GM21526 (cell line): ENCODE measurements at regions not wholly inside any gene's neighbourhood (a gene's known extent, or its start where the extent isn't known, plus 50 kb on each side); places are given as distances from the start of the nearest gene placed in this dataset.

Experiments used
- ATAC-seq: cut with Tn5 transposase; IDR thresholded peaks from one replicate; pipeline ENCODE4 v1.9.1; 2021; ENCODE audit warnings: moderate library complexity; ENCODE audit not compliant: unreplicated experiment, low FRiP score

DNA sequence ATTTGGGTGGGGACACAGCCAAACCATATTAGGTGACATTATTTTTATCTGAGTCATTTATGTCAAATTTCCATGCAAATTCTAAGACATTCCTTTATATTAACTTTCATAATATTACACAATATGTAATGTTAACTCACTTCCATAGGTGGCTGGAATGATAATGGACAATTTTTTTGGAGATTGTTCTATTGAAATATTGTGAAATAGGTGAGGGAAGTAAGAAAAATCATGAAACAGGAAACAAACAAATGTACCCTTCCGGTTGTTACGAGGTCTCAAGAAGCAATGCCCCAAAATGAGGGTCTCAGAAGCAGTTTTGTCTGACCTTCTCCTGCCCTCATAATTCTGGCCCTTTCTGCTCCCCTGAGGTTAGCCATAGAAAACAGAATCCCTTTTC, 306.5 kb downstream of the HDGFL1 start:
- ATAC-seq, result no peak

DNA sequence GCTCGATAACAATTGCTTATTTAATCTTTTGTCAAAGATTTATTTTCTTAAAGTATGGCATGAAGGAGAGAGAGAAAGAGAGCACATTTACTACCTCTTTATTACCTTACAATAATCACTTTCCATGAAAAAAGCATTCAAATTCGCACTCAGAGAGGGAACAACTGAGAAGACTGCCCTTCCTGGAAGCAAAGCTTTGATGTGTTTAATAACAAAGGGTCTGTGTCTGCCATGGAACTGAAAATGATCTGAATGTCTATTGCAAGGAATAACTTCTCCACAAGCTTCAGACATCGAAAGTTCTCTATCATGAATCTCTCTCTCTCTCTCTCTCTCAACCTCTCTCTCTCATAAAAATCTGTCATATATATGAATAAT, 308.9 kb downstream of the HDGFL1 start:
- no peak for ATAC-seq

DNA sequence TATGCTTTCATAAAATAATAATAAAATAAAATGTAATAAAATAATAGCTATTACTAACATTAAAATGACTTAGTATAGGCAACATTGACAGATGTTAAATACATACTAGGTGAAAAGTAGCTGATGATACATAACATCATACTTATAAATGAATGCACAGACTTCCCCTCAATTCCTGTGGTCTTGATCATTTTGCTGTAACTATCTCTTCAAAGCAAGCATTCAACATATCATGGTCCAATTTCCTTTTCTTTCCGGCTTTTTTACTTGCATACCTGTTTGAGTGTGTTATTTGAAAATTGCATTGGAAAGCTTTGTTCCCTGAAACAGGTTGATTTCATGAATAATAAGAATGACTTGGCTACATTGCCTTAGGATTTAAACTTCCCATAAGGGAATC, 309.3 kb downstream of the HDGFL1 start:
- ATAC-seq, result no peak

DNA sequence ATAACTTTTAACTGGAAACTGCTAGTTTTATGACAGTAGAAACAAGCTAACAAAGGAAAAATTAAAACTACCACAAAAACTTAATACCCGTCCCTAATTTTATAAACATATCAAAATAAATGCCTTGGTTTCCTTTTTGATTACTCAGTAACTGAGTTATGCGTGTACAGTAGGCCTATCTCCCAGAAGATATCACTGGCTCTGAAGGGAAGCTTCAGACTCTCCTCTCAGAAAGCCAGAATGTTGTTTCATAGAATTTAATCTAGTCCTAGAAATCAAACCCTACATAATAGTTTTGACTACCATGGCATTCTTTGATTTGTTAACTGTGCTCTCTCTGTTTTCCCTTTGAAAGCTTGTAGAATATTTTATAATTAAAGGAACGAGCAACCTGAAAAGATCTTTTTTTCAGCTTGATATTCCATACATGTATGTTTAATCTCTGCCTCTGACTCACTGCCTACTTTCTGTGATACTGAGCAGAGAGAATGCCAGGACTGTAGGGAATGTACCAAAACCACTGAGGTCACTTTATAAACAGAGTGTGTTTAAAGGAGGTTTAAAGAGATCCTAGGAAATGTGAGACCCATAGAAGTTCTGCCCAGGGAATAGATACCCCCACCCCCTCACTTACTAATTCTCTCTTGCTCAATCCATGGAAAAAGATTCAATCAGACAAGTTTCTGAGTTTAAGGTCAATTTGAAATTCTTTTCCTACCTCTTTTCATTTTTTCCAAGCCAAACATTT, 311.5 kb downstream of the HDGFL1 start:
- no peak for ATAC-seq

DNA sequence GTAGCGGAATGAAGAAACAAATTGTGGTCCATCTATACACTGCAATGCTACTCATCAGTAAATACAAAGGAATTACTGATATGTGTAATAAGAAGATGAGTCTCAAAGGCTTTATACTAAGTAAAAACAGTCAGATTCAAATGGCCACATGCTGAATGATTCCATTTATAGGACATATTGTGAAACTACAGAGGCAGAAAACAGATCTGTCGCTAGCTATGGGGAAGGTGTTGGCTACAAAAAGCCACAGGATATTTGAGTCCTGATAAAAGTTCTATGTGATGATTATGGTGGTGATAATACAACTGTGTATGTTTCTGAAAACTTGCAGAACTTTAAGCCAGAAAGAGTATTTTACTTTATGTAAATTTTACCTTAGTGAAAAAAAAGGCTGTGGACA, 313.2 kb downstream of the HDGFL1 start:
- no peak for ATAC-seq

DNA sequence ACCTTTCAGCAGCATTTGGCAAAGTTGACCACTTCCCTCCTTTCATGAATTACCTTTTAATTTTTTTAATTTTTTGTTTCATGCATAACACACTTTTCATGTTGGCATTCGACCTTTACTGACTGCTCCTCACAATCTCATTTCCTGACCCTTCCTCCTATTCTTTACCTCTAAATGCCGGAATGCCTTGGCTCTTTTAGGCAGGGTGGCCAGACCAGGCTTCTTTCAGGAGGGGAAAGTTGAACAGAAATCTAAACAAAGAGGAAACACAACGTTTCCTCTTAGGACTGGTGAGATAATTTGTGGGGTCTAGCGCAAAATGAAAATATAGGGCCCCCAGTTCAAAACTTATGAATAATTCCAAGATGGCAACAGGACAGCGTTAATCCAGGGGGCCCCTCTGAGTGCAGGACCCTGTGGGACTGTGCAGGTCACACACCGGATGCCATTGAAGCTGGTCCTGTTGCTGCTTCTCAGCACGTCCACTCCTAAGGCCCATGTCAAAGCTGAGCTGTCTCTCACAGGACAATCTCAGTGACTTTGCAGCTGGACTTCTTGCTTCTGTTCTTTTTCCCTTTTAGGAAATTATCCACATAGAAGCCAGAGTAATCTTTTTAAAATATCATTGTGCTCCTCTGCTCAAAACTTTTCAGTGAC, 313.8 kb downstream of the HDGFL1 start:
- no peak for ATAC-seq

DNA sequence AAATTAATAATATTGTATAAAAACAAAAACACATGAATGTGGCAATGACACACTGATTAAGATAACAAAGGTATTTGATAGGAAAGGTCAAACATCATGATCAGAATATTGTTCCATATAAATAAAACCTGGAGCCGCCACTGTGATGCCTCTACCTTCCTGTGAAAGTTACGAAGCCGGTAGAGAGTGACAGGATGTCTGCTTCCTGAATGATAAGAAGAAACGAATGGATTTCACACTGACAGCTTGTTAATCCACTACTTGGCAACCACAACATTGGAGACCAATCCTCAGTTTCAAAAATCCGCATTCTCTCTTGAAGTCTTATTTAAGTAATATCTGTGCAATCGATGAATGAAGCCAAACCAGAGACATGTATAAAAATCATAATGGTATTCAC, 315.1 kb downstream of the HDGFL1 start:
- ATAC-seq, result no peak

DNA sequence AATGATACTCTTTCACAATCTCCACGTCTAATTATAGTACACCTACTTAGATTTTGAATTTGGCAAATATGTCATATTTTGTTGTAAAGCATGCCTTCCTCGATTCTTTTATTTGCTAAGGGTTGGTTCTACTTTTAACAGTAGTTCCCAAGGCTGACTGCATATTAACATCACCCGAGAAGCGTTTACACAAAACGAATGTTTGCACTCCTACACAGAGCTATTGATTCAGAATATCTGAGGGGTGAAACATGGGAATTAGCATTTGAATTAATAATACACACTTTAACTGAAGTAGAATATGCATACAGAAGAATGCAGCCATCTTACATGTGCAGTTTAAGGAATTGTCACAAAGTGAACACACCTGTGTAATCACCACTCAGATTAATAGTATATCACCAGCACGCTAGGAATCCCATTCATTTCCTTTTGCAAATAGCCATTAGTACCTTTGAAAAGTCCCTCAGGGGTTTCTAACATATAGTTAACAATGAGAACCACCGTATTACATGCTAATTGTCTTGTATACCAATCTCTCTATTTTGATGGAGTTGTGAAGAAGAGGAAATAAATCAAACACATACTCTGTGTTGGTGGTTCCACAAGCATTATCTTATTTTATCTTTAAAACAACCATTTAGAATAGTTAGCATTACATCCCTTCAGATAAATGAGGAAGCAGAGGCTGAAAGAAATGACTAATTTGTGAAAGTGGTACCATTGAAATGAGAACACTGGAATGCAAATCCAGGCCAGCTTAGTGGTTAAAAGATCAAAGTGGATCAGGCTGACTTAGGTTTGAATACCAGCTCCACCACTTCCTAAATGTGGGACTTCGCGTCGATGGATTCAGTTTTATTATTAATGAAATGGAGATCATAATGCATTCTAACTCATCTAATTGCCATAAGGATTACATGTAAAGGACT, 317.6 kb downstream of the HDGFL1 start:
- ATAC-seq, result no peak

DNA sequence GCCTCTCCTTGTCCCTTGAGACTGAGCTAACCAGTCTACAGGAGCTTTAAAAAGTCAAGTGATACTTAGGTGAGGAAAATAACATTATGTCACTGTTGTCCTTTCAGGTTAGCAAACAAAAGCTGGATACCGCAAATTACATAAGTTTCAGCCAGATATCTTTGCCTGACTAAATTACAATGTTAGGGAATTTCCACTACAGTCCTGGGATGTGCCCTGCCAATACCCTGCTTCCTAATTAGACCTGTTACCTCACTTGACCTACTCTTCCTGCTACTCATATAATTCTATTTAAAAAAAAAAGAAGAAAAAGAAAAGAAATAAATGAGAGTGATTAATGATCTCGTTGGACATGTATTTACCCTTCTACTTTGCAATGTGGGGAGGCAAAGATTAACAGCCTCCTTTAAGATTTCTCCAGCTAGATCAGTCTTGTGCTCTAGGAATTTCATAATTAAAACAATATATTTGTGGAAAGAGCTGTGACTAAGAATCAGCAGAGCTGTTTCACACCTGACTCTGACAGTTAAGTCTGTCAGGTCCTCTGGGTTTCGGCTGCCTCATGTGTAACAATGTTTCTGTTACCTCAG, 318.9 kb downstream of the HDGFL1 start:
- ATAC-seq, result no peak

DNA sequence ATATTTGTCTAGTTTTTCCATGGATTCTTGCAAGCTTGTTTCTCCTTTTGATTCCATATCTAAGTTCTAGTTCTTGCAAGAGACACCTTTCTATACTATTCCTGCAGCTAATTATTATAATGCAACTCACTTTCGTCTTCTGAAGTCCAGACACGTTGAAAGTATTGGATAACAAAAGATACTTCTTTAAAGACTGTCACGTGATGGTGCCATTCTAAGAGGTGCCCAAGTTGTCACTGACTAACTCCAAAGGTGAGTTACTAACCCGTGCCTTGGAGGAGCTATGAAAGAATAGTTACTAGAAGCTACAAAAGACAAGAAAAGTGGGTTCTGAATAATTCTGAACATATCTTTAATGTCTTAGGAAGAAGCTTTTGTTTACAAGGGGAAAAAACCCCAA, 322.6 kb downstream of the HDGFL1 start:
- ATAC-seq, result no peak

DNA sequence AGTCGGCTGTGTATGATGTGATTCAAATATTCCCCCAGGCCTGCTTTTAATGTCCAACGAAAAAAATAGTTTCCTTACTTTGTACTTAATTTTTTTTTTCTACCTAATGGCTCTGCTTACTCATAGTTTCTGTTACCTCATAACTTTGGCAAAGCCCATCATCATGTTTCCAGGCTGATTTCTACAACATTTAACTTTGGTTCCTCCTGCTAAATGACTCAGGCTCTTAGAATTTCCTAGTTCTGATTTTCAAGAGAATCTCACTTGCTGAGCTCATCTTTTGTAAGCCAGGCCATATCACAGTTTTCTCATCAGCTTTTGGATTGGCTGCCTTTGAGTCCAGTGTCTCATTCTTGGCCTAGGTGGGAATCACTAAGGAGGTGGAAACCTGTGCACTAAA, 323.1 kb downstream of the HDGFL1 start:
- ATAC-seq, result no peak

DNA sequence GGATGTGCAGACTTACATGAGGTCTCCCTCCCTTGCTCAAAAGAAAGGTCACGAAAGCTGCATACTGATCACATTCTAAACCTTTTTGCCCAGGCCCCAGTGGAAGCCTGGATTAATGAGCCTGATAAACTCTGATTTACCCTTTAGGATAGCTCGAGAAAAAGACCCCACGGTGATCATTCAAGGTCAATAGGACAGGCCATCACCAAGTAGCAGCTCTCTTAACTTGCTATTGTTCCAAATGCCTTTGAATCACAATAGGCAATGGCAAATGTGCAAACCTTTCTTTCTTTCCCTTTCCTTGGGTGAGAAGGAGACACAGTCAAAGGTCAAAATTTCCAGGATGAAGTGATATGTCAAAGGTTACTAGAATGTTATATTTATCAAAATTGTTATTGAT, 327.3 kb downstream of the HDGFL1 start:
- no peak for ATAC-seq

DNA sequence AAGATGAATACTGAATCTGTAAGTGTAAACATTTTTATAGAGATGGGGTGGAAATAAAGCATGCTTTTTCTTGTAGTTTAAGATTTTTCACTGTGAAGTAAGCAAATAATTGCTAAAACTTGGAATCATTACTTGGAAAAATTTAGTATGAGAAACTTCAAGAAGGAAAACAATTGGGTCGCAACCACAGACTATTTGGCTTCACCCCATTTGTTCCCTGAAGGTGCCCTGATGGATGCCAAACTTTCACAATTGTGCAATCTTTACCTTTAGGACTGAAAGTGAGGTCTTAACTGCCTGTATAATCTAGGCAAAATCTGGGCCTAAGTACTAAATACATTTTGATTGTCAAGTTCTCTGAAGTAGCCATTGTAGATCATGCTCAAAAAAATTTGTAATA, 330.1 kb downstream of the HDGFL1 start:
- ATAC-seq, result no peak

DNA sequence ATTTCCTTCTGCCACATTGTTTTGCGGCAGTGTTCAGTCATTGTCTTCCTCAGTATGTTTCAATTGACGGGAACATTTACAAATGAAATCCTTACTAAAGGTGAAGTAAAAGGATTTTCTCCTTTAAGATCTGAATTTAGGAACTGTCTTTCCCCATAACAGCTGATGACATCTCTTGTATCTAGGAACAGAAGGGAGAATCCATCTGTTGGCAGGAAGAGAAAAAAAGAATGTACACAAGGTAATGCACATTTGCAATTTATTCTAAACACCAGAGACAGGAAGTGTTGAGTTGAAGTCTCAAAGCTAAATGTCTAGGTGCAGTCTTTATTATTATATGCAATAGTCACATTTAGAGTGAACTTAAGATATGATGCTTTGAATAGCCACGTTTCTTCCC, 334.5 kb downstream of the HDGFL1 start:
- ATAC-seq, result no peak

DNA sequence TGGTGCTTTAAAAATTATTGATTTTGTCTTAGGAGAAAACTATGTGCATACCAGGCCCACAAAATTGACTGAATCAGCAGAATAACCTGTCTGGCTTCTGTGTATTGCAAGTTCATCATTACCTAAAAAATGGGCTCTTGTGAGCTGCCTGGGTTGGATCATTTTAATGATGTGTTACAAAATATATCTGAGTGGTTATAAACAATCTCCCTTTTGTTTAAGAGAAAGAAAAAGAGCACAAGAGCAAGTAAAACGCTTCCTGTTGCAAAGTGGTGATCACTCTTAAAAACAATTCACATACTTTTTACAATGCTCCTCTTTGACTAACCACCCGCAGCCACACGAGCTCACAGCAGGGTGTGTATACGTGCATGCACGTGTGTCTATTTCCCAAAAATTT, 335.1 kb downstream of the HDGFL1 start:
- ATAC-seq, result no peak

DNA sequence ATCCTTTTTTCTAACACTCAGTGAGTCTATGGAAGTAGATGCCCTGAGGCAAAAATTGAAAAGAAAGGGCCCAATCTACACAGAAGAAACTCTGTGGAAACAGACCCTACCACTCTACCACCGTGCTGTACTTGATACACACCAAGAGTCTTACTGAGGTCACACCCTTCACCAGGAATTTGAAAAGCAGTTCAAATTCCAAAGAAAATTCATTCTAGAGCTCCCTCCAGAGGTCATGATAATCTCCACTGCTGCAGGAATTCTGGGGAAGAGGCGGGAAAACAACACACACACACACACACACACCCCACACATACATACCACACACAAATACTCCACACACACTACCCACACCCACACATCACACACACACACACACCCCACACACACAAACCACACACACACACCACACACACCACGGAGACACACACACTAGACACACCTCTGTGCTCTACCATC, 336.8 kb downstream of the HDGFL1 start:
- ATAC-seq, result no peak

DNA sequence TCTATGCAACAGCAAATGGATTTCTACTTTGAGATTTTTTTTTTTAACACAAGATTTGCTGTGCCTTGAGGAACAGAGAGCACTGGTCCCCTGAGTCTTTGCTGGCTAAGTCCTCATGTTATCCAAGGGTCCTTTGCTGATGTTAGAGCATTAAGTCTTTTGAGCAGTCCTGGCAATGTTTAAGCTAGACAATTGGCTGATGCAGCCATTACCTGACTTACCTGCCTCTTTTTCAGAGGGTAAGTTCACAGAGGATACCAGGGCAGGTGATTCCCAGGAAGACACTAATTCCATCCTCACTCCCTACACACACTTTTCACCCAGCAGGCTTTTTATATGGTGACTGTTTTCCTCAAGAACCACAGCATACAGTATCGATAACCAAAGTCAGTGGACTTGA, 337.7 kb downstream of the HDGFL1 start:
- no peak for ATAC-seq

DNA sequence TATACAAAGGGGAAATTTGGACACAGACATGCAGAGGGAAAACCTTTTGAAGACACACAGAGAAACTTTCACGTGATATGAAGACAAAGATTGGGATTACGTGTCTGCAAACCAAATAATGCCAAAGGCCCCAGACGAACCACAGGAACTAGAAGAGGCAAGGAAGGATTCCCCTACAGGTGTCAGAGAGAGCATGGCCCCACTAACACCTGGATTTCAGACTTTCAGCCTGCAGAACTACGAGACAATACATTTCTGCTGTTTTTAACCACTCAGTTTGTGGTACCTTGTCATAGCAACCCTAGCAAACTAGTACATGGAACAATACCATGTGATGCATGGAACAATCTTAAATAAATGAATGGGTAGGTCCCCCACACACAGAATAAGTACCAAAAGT, 341.0 kb downstream of the HDGFL1 start:
- ATAC-seq, result no peak

DNA sequence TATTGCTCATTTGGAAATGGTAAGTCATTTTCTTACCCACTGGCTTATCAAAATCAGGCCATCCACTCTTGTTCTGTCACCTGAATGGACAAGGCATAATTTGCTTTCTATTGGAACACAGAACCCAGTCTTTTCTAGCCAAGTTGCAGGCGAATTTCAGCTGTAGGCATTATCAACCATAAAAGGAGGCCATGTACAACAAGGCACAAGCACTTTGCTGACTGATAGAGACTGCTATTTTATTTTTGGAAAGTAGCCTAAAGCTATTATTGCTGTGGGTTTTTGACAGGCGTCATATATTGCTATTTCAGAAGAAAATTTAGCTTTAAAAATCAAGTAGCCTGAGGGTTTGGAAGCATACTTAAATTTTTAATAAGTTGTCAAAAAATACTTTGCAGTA, 344.2 kb downstream of the HDGFL1 start:
- no peak for ATAC-seq

DNA sequence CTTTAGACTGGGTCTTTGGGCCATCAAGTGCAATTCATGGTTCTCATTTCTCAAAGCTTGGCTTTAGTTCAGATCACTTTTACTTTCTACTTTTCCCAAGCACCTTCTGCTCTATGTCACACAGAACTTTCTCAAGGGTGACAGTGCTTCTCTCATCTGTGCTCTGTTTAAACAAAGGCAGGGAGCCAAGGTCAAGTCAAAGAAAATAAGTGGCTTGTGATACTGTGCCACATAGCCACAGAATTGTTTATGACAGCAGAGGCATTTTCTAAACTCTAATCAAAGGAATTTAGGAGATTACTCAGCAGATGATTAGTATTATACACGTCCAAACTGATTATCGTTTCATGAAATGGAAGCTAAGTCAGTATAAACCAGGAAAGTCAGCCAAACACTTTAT, 348.0 kb downstream of the HDGFL1 start:
- no peak for ATAC-seq

DNA sequence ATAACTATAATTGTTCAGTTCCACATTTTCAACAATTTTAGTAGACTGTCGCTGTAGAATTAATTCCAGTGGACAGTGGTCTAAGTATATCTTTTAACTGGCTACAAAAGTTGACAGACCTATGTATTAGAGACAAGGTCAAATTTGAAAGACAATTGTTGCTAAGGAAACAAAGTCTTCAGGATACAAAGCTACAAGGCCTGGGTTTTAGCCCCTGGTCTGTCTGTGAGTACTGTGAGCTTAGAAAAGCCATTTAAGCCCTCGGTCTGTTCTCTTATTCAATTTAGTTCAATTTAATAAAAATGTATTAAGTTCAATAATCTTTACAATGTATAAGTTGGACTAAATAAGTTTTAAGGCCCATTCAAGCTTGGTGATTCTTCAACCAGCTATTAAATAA, 352.5 kb downstream of the HDGFL1 start:
- no peak for ATAC-seq
